GM23338 (cell line): ENCODE measurements at regions not wholly inside any gene's neighbourhood (a gene's known extent, or its start where the extent isn't known, plus 50 kb on each side); places are given as distances from the start of the nearest gene placed in this dataset.

Experiments used
- ATAC-seq: fragments of 200-7000 bp; cut with Tn5 transposase; 3 replicates; pipeline ENCODE4 v1.9.1; 2020
- DNase-seq: peaks from one replicate; pipeline ENCODE4 v3.0.0-alpha.2; 2015; ENCODE audit warnings: low spot score
- H2AFZ ChIP-seq: fragments of 200-600 bp; sonication (generic); 2 replicates; pipeline ENCODE4 v1.8.0; 2016; ENCODE audit warnings: antibody characterized with exemption, mild to moderate bottlenecking, moderate library complexity
- H3F3A ChIP-seq: fragments of 200-600 bp; sonication (generic); replicated peaks from 2 replicates; pipeline ENCODE4 v1.8.0; 2017; ENCODE audit warnings: antibody characterized with exemption, mixed run types, low read depth
- H3K27ac ChIP-seq: fragments of 200-600 bp; sonication (generic); 2 replicates; pipeline ENCODE4 v1.6.1; 2016; ENCODE audit warnings: low read depth
- H3K27me3 ChIP-seq: fragments of 200-600 bp; sonication (generic); 2 replicates; pipeline ENCODE4 v1.8.0; 2016; ENCODE audit warnings: mild to moderate bottlenecking, mixed run types, moderate library complexity; ENCODE audit not compliant: insufficient read depth
- H3K36me3 ChIP-seq: fragments of 200-600 bp; sonication (generic); 2 replicates; pipeline ENCODE4 v1.8.0; 2016; ENCODE audit warnings: mild to moderate bottlenecking; ENCODE audit not compliant: insufficient read depth
- H3K4me1 ChIP-seq: fragments of 200-600 bp; sonication (generic); 2 replicates; pipeline ENCODE4 v1.8.0; 2016; ENCODE audit warnings: mild to moderate bottlenecking, moderate library complexity; ENCODE audit not compliant: insufficient read depth
- H3K4me2 ChIP-seq: fragments of 200-600 bp; sonication (generic); 2 replicates; pipeline ENCODE4 v1.7.1; 2017; ENCODE audit warnings: mixed run types
- H3K4me3 ChIP-seq: fragments of 200-600 bp; sonication (generic); 2 replicates; pipeline ENCODE4 v1.6.1; 2016; ENCODE audit warnings: mixed run types
- H3K79me2 ChIP-seq: fragments of 200-600 bp; sonication (generic); replicated peaks from 2 replicates; pipeline ENCODE4 v1.8.0; 2017; ENCODE audit warnings: mild to moderate bottlenecking; ENCODE audit not compliant: insufficient read depth
- H3K9me2 ChIP-seq: fragments of 200-600 bp; sonication (generic); 2 replicates; pipeline ENCODE4 v1.8.0; 2017; ENCODE audit not compliant: insufficient read depth
- H4K20me1 ChIP-seq: fragments of 200-600 bp; sonication (generic); replicated peaks from 2 replicates; pipeline ENCODE4 v1.8.0; 2017; ENCODE audit warnings: mild to moderate bottlenecking; ENCODE audit not compliant: insufficient read depth
- H3K27ac Mint-ChIP-seq: 2 replicates; pipeline ENCODE4 v1.8.0; 2020; ENCODE audit warnings: inconsistent platforms, mild to moderate bottlenecking, moderate library complexity, mixed read lengths
- H3K27me3 Mint-ChIP-seq: 3 replicates; pipeline ENCODE4 v1.8.0; 2022; ENCODE audit warnings: low read depth, mild to moderate bottlenecking, moderate library complexity, mixed read lengths, inconsistent platforms; ENCODE audit not compliant: insufficient read depth, poor library complexity
- H3K36me3 Mint-ChIP-seq: 3 replicates; pipeline ENCODE4 v1.8.0; 2021; ENCODE audit warnings: low read depth, mild to moderate bottlenecking, inconsistent platforms, moderate library complexity, mixed read lengths
- H3K4me1 Mint-ChIP-seq: 3 replicates; pipeline ENCODE4 v1.8.0; 2020; ENCODE audit warnings: mild to moderate bottlenecking, inconsistent platforms, mixed read lengths
- H3K4me3 Mint-ChIP-seq: 3 replicates; pipeline ENCODE4 v1.8.0; 2021; ENCODE audit warnings: moderate library complexity, mild to moderate bottlenecking, inconsistent platforms, mixed read lengths
- H3K9me3 Mint-ChIP-seq: 3 replicates; pipeline ENCODE4 v1.8.0; 2020; ENCODE audit warnings: moderate library complexity, mild to moderate bottlenecking, inconsistent platforms, mixed read lengths
- CTCF ChIP-seq, 2 experiments: fragments of 200-600 bp in 1 of 2; sonication (generic) in 1 of 2; conservative IDR thresholded peaks; 2 replicates each; pipeline versions ENCODE4 v1.5.1 to v1.6.1; 2016 to 2017; ENCODE audit warnings: antibody characterized with exemption in 2 of 2, low read depth in 2 of 2, mild to moderate bottlenecking in 2 of 2, moderate library complexity in 1 of 2
- ETS1 ChIP-seq: IDR thresholded peaks from 2 replicates; pipeline ENCODE4 v1.6.1; 2016; ENCODE audit warnings: antibody characterized with exemption
- EZH2 ChIP-seq: fragments of 200-600 bp; sonication (generic); IDR thresholded peaks from one replicate; pipeline ENCODE4 v1.8.0; 2017; ENCODE audit warnings: antibody characterized with exemption, mild to moderate bottlenecking, low read depth; ENCODE audit not compliant: unreplicated experiment
- EZH2phosphoT487 ChIP-seq: fragments of 200-600 bp; sonication (generic); IDR thresholded peaks from one replicate; pipeline ENCODE4 v1.8.1; 2018; ENCODE audit warnings: antibody characterized with exemption; ENCODE audit not compliant: unreplicated experiment
- JUNB ChIP-seq: IDR thresholded peaks from one replicate; pipeline ENCODE4 v1.6.1; 2016; ENCODE audit warnings: antibody characterized with exemption; ENCODE audit not compliant: unreplicated experiment
- NANOG ChIP-seq: IDR thresholded peaks from 2 replicates; pipeline ENCODE4 v1.6.1; 2016; ENCODE audit warnings: antibody characterized with exemption, borderline replicate concordance
- POLR2AphosphoS5 ChIP-seq: IDR thresholded peaks from 2 replicates; pipeline ENCODE4 v1.6.1; 2016; ENCODE audit warnings: antibody characterized with exemption, low read depth
- REST ChIP-seq: IDR thresholded peaks from one replicate; pipeline ENCODE4 v1.6.1; 2018; ENCODE audit warnings: antibody characterized with exemption; ENCODE audit not compliant: unreplicated experiment
- ZNF114 ChIP-seq: fragments of 250-450 bp; sonication (Bioruptor Pico); IDR thresholded peaks from 2 replicates; pipeline ENCODE4 v1.5.0; 2020; ENCODE audit warnings: mild to moderate bottlenecking, moderate library complexity
- ZNF331 ChIP-seq: fragments of 250-450 bp; sonication (Bioruptor Pico); IDR thresholded peaks from 2 replicates; pipeline ENCODE4 v1.5.0; 2020; ENCODE audit warnings: low read depth, mild to moderate bottlenecking, moderate library complexity
- ZNF462 ChIP-seq: fragments of 250-450 bp; sonication (Bioruptor Pico); IDR thresholded peaks from 2 replicates; pipeline ENCODE4 v1.5.0; 2020; ENCODE audit warnings: mild to moderate bottlenecking, moderate library complexity

- Mint-ChIP-seq H3K4me1 (0 out of 3 replicates have a peak, but pooled peaks cover 2% of the 10 kb centered on the region), H3K9me3 (no peaks in the 10 kb centered on the region), H3K4me3 (no peak overlapping the region), H3K27ac (no peak overlapping the region), H3K36me3 (no peaks in the 10 kb centered on the region), H3K27me3 (no peaks in the 10 kb centered on the region)
- Histone ChIP-seq H3K79me2 (no peaks in the 10 kb centered on the region), H3K4me3 (no peak overlapping the region), H3K4me2 (no peak overlapping the region), H2AFZ (no peak overlapping the region), H3K4me1 (peaks cover 8% of the 10 kb centered on the region; the same call in 1 of the 2 replicates), H4K20me1 (no peaks in the 10 kb centered on the region), H3F3A (no peaks in the 10 kb centered on the region), H3K27me3 (no peaks in the 10 kb centered on the region), H3K9me2 (peaks cover 5% of the 10 kb centered on the region; the same call in 1 of the 2 replicates), H3K27ac (no peak overlapping the region), H3K36me3 (no peaks in the 10 kb centered on the region)
- DNase-seq (no peak), ATAC-seq (no peak)
- TF ChIP-seq REST (no peak), ETS1 (no peak), EZH2 (no peak), ZNF462 (no peak), NANOG (no peak), EZH2phosphoT487 (no peak), ZNF114 (CRISPR knock-in tag) (no peak), POLR2AphosphoS5 (no peak), ZNF331 (CRISPR knock-in tag) (no peak), CTCF (conservative IDR thresholded peaks at IDR 0.05; ENCODE audit: low read depth in 2 of 2) (no peak), JUNB (no peak)
These were observed 379.5 kb upstream of the DPH6 start for GRCh38 chr15:35925275-35926006.
